Kidney epithelial cell (primary cell): ENCODE measurements at regions not wholly inside any gene's neighbourhood (a gene's known extent, or its start where the extent isn't known, plus 50 kb on each side); places are given as distances from the start of the nearest gene placed in this dataset.

Experiments used
- DNase-seq: peaks from one replicate; pipeline ENCODE4 v3.0.0-alpha.2; 2010; ENCODE audit warnings: low read depth
- H3K27me3 ChIP-seq: 2 replicates; pipeline ENCODE4 v1.6.0; 2011; ENCODE audit warnings: low read length; ENCODE audit not compliant: control insufficient read depth, insufficient read depth
- H3K36me3 ChIP-seq: 2 replicates; pipeline ENCODE4 v1.5.1; 2011; ENCODE audit warnings: low read length; ENCODE audit not compliant: control insufficient read depth, insufficient read depth
- H3K4me3 ChIP-seq: 2 replicates; pipeline ENCODE4 v1.5.1; 2011; ENCODE audit warnings: low read depth, mild to moderate bottlenecking, control low read depth, low read length
- TF ChIP-seq, protein P1 (sequence below): IDR thresholded peaks from 2 replicates; pipeline ENCODE4 v1.5.1; 2011; ENCODE audit warnings: mild to moderate bottlenecking, moderate library complexity, low read length, control low read depth, inconsistent platforms; ENCODE audit not compliant: insufficient read depth, poor library complexity, severe bottlenecking

DNA sequence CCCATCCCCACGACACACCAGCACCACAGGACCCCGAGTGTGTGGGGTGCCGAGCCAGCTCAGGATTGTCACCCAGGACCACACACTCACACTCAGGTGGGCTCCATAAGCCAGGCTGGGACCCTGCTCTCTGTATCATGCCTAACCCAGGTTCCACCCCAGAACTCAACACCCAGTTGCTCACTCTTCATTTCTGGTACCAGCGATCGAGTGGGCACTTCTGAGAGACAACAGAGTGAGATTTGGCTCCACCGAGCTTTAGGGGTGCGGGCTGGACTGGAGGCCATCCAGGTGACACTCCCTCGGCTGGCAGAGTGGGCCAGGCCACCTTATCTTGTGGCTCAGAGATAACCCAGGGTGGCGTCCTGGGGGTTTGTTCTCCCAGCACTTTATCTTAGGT lies 1323.8 kb downstream of the BRD1 start:
- no peak for DNase-seq
- Histone ChIP-seq H3K27me3 (no peaks in the 10 kb centered on the region), H3K36me3 (no peaks in the 10 kb centered on the region), H3K4me3 (no peak overlapping the region)
- TF ChIP-seq, protein P1, sequence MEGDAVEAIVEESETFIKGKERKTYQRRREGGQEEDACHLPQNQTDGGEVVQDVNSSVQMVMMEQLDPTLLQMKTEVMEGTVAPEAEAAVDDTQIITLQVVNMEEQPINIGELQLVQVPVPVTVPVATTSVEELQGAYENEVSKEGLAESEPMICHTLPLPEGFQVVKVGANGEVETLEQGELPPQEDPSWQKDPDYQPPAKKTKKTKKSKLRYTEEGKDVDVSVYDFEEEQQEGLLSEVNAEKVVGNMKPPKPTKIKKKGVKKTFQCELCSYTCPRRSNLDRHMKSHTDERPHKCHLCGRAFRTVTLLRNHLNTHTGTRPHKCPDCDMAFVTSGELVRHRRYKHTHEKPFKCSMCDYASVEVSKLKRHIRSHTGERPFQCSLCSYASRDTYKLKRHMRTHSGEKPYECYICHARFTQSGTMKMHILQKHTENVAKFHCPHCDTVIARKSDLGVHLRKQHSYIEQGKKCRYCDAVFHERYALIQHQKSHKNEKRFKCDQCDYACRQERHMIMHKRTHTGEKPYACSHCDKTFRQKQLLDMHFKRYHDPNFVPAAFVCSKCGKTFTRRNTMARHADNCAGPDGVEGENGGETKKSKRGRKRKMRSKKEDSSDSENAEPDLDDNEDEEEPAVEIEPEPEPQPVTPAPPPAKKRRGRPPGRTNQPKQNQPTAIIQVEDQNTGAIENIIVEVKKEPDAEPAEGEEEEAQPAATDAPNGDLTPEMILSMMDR = no peak

- DNase-seq = no peak
- TF ChIP-seq, protein P1 = no peak
- Histone ChIP-seq H3K4me3 (no peak overlapping the region), H3K27me3 (no peaks in the 10 kb centered on the region), H3K36me3 (no peaks in the 10 kb centered on the region)
These were observed 1324.5 kb downstream of the BRD1 start for GRCh38 chr22:48503035-48503625.

- DNase-seq = no peak
- H3K27me3 ChIP-seq = no peaks in the 10 kb centered on the region
- TF ChIP-seq, protein P1 = no peak
- H3K4me3 ChIP-seq = no peak overlapping the region
- H3K36me3 ChIP-seq = no peaks in the 10 kb centered on the region
These were observed 1326.4 kb downstream of the BRD1 start for GRCh38 chr22:48501231-48501750.

DNA sequence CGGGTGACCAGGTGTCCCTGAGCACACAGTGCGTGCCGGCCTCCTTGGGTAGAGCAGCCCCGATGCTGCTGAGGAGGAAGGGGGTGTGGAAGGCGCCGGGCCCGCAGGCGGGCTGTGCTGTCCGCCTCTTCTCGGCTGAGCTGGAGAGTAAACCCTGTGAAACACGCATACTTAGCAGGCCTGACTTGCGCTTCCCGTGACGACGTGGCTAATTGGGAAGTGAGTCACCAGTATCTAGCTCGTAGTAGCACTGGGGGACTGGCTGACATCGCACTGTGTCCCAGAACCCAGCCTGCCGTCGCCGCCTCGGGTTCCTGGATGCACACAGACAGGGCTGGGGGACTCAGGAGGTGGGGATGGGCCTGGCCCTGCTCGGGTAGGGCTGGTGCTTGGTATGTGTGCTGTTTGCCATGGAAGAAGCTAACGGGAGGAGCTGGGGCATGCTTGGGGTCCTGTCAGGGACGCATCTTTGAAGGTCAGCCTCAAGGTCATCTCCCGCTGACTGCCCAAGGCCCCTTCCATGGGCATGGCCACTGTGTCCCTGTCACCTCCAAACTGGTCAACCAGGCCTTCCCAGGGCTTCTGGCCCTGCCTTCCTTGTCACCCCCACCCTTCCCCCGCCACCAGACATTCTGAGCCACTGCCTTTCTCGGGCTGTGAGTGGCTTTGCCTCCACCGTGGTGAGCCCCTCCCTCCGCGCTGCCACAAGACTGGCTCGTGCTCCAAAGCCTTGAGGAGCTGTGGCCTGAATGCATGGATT lies 1327.0 kb downstream of the BRD1 start:
- no peak for DNase-seq
- Histone ChIP-seq H3K27me3 (no peaks in the 10 kb centered on the region), H3K4me3 (no peak overlapping the region), H3K36me3 (no peaks in the 10 kb centered on the region)
- TF ChIP-seq, protein P1 = no peak

DNA sequence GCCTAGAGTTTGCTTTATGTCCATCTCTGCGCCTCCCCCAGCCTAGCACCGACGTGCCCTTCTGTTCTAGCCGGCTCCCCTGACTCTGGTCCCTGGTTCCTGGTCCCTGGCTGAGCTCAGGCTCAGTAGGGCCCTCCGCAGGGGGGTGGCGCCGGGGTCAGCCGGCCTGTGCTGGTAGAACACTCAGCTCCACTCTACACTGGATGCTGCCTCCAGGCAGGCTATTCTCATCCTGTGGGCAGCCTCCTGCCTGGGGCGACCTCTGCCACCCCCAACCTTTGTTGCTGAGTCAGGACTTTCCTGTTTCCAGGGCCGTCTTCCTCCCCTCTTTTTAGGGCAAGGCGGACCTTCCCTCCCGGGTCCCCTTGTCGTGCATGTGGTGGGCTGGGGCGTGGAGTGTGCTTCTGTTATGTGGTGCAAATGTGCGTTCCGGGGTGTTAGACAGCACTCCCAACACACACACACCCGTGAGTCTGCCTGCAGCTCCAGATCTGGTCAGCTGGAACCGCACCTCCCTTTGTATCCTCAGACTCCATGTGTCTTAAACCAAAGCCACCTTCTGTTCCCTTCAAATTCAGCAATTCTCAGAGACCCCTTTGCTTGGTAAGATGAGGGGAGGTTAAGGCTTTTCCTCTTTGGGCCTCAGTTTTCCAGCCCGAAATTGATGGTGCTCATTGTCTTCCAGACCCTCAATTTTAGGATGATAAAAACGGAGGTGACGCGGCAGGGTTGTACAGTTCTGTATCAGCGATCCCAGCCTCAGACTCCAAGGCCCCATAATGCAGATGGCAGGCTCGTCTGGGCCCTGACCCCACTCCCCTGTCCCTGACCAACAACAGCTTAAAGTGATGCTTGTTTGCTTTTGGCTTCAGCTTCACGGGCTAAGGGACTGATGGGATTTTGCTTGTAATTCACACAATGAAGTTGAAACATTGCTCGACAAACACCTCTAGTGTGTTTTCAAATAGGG lies 1327.9 kb downstream of the BRD1 start:
- H3K36me3 ChIP-seq = no peaks in the 10 kb centered on the region
- TF ChIP-seq, protein P1 = no peak

More for the DNA sequence above, 1327.9 kb downstream of the BRD1 start:
- no peak overlapping the region for H3K4me3 ChIP-seq
- no peaks in the 10 kb centered on the region for H3K27me3 ChIP-seq
- no peak for DNase-seq
